ENCODE measurements at regions not wholly inside any gene's neighbourhood (a gene's known extent, or its start where the extent isn't known, plus 50 kb on each side); places are given as distances from the start of the nearest gene placed in this dataset.
A peak's percentile ranks its signal among the peaks of the same experiment; 100 is the strongest.

- TF ChIP-seq STAT1 (IDR thresholded peaks at IDR 0.05; ENCODE audit: unreplicated experiment) (no peak), CREB1 (CRISPR knock-in tag; IDR thresholded peaks at IDR 0.05; ENCODE audit: low read depth) (no peak), EZH2 (IDR thresholded peaks at IDR 0.05; ENCODE audit: low read depth, unreplicated experiment) (no peak), EZH2phosphoT487 (IDR thresholded peaks at IDR 0.05; ENCODE audit: unreplicated experiment) (no peak), ZNF114 (CRISPR knock-in tag; IDR thresholded peaks at IDR 0.05) (no peak), POLR2AphosphoS5 (IDR thresholded peaks at IDR 0.05; ENCODE audit: low read depth) (no peak), ZNF331 (CRISPR knock-in tag; IDR thresholded peaks at IDR 0.05; ENCODE audit: low read depth) (no peak), CTCF (conservative IDR thresholded peaks at IDR 0.05; ENCODE audit: low read depth in 2 of 2) (no peak)
Measured at GRCh38 chr21:38933731-38934130, 128.0 kb downstream of the ETS2 start (continued).

GRCh38 chr21:38931291-38931690 is 125.6 kb downstream of the ETS2 start:
- H3K4me2 ChIP-seq, result no peak overlapping the region
- no peaks in the 10 kb centered on the region for H3K79me2 ChIP-seq (replicated peaks; ENCODE audit: insufficient read depth)
- peaks cover 12% of the 10 kb centered on the region; the same call in 1 of the 3 replicates for H3K36me3 Mint-ChIP-seq (ENCODE audit: low read depth)
- no peaks in the 10 kb centered on the region for H3K36me3 ChIP-seq (ENCODE audit: insufficient read depth)
- H3K4me3 ChIP-seq, result no peak overlapping the region
- no peaks in the 10 kb centered on the region for H3F3A ChIP-seq (replicated peaks; ENCODE audit: low read depth)
- H3K27me3 ChIP-seq (ENCODE audit: insufficient read depth), result no peaks in the 10 kb centered on the region
- no peaks in the 10 kb centered on the region for H3K4me1 ChIP-seq (ENCODE audit: insufficient read depth)
- no peaks in the 10 kb centered on the region for H3K4me1 Mint-ChIP-seq
- no peaks in the 10 kb centered on the region for H3K9me2 ChIP-seq (ENCODE audit: insufficient read depth)
- DNase-seq (ENCODE audit: low spot score) (no peak), ATAC-seq (no peak)
- H3K27ac ChIP-seq (ENCODE audit: low read depth), result no peak overlapping the region
- no peaks in the 10 kb centered on the region for H4K20me1 ChIP-seq (replicated peaks; ENCODE audit: insufficient read depth)
- peaks cover 10% of the 10 kb centered on the region for H3K27me3 Mint-ChIP-seq (ENCODE audit: insufficient read depth, low read depth, poor library complexity)
- no peak overlapping the region for H3K27ac Mint-ChIP-seq
- 0 out of 2 replicates have a peak overlapping the region, but pooled peaks have one; percentile 23 for H2AFZ ChIP-seq
- H3K9me3 Mint-ChIP-seq, result peaks cover 25% of the 10 kb centered on the region
- no peak overlapping the region for H3K4me3 Mint-ChIP-seq
- TF ChIP-seq, protein P1, sequence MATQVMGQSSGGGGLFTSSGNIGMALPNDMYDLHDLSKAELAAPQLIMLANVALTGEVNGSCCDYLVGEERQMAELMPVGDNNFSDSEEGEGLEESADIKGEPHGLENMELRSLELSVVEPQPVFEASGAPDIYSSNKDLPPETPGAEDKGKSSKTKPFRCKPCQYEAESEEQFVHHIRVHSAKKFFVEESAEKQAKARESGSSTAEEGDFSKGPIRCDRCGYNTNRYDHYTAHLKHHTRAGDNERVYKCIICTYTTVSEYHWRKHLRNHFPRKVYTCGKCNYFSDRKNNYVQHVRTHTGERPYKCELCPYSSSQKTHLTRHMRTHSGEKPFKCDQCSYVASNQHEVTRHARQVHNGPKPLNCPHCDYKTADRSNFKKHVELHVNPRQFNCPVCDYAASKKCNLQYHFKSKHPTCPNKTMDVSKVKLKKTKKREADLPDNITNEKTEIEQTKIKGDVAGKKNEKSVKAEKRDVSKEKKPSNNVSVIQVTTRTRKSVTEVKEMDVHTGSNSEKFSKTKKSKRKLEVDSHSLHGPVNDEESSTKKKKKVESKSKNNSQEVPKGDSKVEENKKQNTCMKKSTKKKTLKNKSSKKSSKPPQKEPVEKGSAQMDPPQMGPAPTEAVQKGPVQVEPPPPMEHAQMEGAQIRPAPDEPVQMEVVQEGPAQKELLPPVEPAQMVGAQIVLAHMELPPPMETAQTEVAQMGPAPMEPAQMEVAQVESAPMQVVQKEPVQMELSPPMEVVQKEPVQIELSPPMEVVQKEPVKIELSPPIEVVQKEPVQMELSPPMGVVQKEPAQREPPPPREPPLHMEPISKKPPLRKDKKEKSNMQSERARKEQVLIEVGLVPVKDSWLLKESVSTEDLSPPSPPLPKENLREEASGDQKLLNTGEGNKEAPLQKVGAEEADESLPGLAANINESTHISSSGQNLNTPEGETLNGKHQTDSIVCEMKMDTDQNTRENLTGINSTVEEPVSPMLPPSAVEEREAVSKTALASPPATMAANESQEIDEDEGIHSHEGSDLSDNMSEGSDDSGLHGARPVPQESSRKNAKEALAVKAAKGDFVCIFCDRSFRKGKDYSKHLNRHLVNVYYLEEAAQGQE (IDR thresholded peaks at IDR 0.05; ENCODE audit: unreplicated experiment), result no peak
- TF ChIP-seq, protein P2, sequence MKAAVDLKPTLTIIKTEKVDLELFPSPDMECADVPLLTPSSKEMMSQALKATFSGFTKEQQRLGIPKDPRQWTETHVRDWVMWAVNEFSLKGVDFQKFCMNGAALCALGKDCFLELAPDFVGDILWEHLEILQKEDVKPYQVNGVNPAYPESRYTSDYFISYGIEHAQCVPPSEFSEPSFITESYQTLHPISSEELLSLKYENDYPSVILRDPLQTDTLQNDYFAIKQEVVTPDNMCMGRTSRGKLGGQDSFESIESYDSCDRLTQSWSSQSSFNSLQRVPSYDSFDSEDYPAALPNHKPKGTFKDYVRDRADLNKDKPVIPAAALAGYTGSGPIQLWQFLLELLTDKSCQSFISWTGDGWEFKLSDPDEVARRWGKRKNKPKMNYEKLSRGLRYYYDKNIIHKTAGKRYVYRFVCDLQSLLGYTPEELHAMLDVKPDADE (IDR thresholded peaks at IDR 0.05), result no peak
- TF ChIP-seq ZNF331 (CRISPR knock-in tag; IDR thresholded peaks at IDR 0.05; ENCODE audit: low read depth) (no peak), NANOG (IDR thresholded peaks at IDR 0.05; ENCODE audit: borderline replicate concordance) (no peak), JUNB (IDR thresholded peaks at IDR 0.05; ENCODE audit: unreplicated experiment) (no peak), CTCF (conservative IDR thresholded peaks at IDR 0.05; ENCODE audit: low read depth in 2 of 2) (no peak), STAT1 (IDR thresholded peaks at IDR 0.05; ENCODE audit: unreplicated experiment) (no peak), CREB1 (CRISPR knock-in tag; IDR thresholded peaks at IDR 0.05; ENCODE audit: low read depth) (no peak), POLR2AphosphoS5 (IDR thresholded peaks at IDR 0.05; ENCODE audit: low read depth) (no peak), EZH2phosphoT487 (IDR thresholded peaks at IDR 0.05; ENCODE audit: unreplicated experiment) (no peak), EZH2 (IDR thresholded peaks at IDR 0.05; ENCODE audit: low read depth, unreplicated experiment) (no peak)
